Sciatic nerve (tissue), 2 donors: ENCODE measurements at regions not wholly inside any gene's neighbourhood (a gene's known extent, or its start where the extent isn't known, plus 50 kb on each side); places are given as distances from the start of the nearest gene placed in this dataset.
"Not testable (repeated sequence)": the region's sequence is repeated elsewhere in the genome, so short reads cannot be mapped to it uniquely, and the experiment has no call there.

Experiments used
- ATAC-seq: fragments of 200-7000 bp; cut with Tn5 transposase; one replicate; pipeline ENCODE4 v1.9.1; 2020; ENCODE audit warnings: mild to moderate bottlenecking, moderate library complexity
- DNase-seq: peaks from one replicate; pipeline ENCODE4 v3.0.0-alpha.2; 2020; ENCODE audit warnings: low spot score
- intact Hi-C: fragments of 100-400 bp; cut with DNase I; formaldehyde crosslinking; loops from one replicate; pipeline ENCODE4 v1.14.2; 2022
- donor health status: DM: no; HTN: no; CAD: no.
- donor health status: DM: no; HTN: no; CAD: no.

- no peak for DNase-seq
- intact Hi-C loops = no loop called here
These were observed 83.6 kb upstream of the CHD6 start for GRCh38 chr20:41701588-41702348.

GRCh38 chr20:41699673-41700072, 81.5 kb upstream of the CHD6 start:
- intact Hi-C loops, ATAC-seq, DNase-seq: not testable (repeated sequence)

More at GRCh38 chr20:41701588-41702348, 83.6 kb upstream of the CHD6 start:
- no peak for ATAC-seq

- ATAC-seq = no peak
- intact Hi-C loops = no loop called here
These were observed 79.8 kb upstream of the CHD6 start for GRCh38 chr20:41697861-41698559.

GRCh38 chr20:41696428-41696827, 78.3 kb upstream of the CHD6 start:
- intact Hi-C loops = no loop called here
- DNase-seq (no peak), ATAC-seq (peak; percentile 9)

More at GRCh38 chr20:41697861-41698559, 79.8 kb upstream of the CHD6 start:
- DNase-seq = no peak

GRCh38 chr20:41694796-41695195, 76.6 kb upstream of the CHD6 start:
- DNase-seq (no peak), ATAC-seq (no peak)
- intact Hi-C loops = no loop called here

- intact Hi-C loops = no loop called here
- ATAC-seq = peak; percentile 96
These were observed 75.2 kb upstream of the CHD6 start for GRCh38 chr20:41693136-41693979.

GRCh38 chr20:41692479-41693135, 74.4 kb upstream of the CHD6 start:
- intact Hi-C loops = no loop called here
- DNase-seq (peak; percentile 89), ATAC-seq (peak; percentile 91)

More at GRCh38 chr20:41693136-41693979, 75.2 kb upstream of the CHD6 start:
- DNase-seq = peak; percentile 86

GRCh38 chr20:41691443-41691842, 73.3 kb upstream of the CHD6 start:
- intact Hi-C loops = no loop called here
- DNase-seq = no peak
- ATAC-seq = no peak

GRCh38 chr20:41690702-41691101, 72.5 kb upstream of the CHD6 start:
- DNase-seq (no peak), ATAC-seq (no peak)
- intact Hi-C loops = no loop called here

- ATAC-seq (no peak), DNase-seq (no peak)
- intact Hi-C loops = no loop called here
These were observed 68.8 kb upstream of the CHD6 start for GRCh38 chr20:41686961-41687360.

- DNase-seq, ATAC-seq, intact Hi-C loops: not testable (repeated sequence)
These were observed 67.0 kb upstream of the CHD6 start for GRCh38 chr20:41685145-41685544.

GRCh38 chr20:41678799-41679198, 60.6 kb upstream of the CHD6 start:
- intact Hi-C loops = no loop called here
- DNase-seq = no peak
- ATAC-seq = no peak

- intact Hi-C loops = no loop called here
- ATAC-seq = no peak
- DNase-seq = no peak
These were observed 54.1 kb upstream of the CHD6 start for GRCh38 chr20:41672282-41672681.

GRCh38 chr20:41671143-41671542, 53.0 kb upstream of the CHD6 start:
- ATAC-seq = no peak
- intact Hi-C loops = no loop called here

GRCh38 chr20:41670631-41671030, 52.5 kb upstream of the CHD6 start:
- DNase-seq = no peak
- intact Hi-C loops = no loop called here
- no peak for ATAC-seq

More at GRCh38 chr20:41671143-41671542, 53.0 kb upstream of the CHD6 start:
- DNase-seq = no peak

- intact Hi-C loops = no loop called here
- ATAC-seq = no peak
- DNase-seq = no peak
These were observed 51.6 kb upstream of the CHD6 start for GRCh38 chr20:41669708-41670263.

- ATAC-seq (no peak), DNase-seq (no peak)
- intact Hi-C loops = no loop called here
These were observed 50.0 kb upstream of the CHD6 start for GRCh38 chr20:41668057-41668749.
